HT-29 (cell line): ENCODE measurements at regions not wholly inside any gene's neighbourhood (a gene's known extent, or its start where the extent isn't known, plus 50 kb on each side); places are given as distances from the start of the nearest gene placed in this dataset.
"Not testable (repeated sequence)": the region's sequence is repeated elsewhere in the genome, so short reads cannot be mapped to it uniquely, and the experiment has no call there.

ENCODE experiments used
- DNase-seq: peaks from one replicate; pipeline ENCODE4 v3.0.0-alpha.2; 2015; ENCODE audit warnings: low spot score

GRCh38 chr5:62093976-62094375 lies 212.0 kb upstream of the KIF2A start:
- peak; percentile 51 for DNase-seq

- DNase-seq, result no peak
Observed at GRCh38 chr5:62097361-62097760, 208.6 kb upstream of the KIF2A start.

- no peak for DNase-seq
Observed at GRCh38 chr5:62100201-62100600, 205.8 kb upstream of the KIF2A start.

DNA sequence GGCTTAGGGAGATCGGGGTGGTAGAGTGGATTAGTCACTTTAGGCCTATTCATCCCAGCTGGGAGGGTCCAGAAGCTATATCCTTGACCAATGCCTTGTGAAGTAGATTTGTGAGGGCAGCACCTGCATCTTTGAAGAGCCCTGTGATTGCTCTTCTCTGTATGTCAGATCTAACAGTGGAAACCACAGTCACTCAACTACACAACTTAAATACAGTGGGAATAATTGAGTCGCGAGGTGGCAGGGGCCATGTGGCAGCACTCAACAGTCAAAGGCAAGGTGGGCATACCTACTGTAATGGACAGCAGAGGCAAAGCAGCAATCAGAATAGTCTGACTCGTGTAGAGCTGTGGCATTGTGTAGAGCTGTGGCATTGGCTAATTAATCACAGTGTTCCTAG lies 202.1 kb upstream of the KIF2A start:
- DNase-seq, result not testable (repeated sequence)

GRCh38 chr5:62111428-62111827 lies 194.6 kb upstream of the KIF2A start:
- DNase-seq, result no peak

- no peak for DNase-seq
Observed at GRCh38 chr5:62112689-62113228, 193.2 kb upstream of the KIF2A start.

DNA sequence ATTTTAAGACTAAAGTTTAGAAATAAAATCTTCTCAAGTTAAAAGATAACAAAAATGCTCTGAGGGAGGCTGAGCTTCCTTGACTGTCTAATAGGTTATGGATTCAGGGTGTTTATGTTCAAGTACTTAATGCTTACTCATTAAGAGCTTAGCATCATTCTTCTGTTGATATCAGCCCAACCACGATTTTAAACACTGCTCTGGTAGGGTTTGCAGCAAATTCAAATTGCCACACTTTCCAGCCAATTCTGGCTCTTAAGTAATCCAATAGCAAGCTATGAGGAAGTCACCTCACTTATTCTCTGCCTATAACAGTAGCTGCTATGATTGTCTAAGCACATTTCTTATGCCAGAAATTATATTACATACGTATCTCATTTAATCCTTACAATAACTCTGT lies 191.0 kb upstream of the KIF2A start:
- no peak for DNase-seq

DNA sequence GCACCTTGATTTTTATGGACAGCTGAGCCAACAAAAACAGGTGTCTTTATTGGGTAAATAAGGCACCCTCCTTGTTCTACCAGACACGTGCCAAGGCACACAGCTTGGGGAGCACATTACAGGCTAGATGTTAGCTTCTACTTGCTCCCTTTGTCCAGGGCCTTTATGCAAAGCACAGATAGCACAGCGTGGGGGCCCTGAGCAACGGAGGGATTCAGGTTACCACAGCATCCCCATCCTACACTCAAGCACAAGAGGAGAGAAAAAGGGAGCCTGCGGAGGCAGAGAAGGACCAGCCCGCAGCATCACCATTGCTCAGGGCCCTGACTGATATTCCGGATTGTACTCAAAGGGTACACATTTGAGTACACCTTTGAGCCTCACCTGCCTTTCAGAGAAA lies 181.7 kb upstream of the KIF2A start:
- no peak for DNase-seq

DNA sequence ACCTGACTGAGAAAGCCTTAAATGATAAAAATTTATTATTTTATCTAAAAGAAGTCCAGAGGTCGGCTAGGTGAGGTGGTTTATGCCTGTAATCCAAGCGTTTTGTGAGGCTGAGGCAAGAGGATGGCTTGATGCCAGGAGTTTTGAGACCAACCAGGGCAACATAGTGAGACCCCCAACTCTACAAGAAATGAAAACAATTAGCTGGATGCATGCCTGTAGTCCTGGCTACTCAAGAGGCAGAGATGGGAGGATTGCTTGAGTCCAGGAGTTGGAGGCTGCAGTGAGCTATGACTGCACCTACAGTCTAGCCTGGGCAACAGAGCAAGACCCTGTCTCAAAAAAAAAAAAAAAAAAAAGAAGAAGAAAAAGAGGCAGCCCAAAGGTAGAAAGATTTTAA lies 179.9 kb upstream of the KIF2A start:
- no peak for DNase-seq

- DNase-seq, result no peak
Observed at GRCh38 chr5:62127098-62127736, 178.8 kb upstream of the KIF2A start.

DNA sequence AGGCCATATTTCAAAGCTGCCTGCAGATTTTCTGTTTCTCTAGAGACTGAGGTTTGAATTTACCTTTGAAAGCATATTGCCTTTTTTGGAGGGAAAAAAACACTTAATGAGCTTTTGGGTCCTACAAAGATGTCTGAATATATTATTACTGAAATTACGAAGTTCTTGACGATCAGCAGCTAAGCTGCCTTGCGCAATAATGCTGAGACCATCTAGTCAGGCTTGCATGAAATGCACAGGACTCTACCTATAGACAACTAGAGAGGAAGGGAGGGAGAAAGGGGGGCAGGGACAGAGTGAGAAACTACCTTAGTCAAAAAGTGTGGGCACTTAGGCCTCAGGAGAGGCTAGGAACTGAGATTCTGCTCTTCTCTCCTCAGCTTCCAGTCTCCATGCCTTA lies 175.9 kb upstream of the KIF2A start:
- no peak for DNase-seq

GRCh38 chr5:62132276-62132675 lies 173.7 kb upstream of the KIF2A start:
- no peak for DNase-seq

- no peak for DNase-seq
Observed at GRCh38 chr5:62133426-62133825, 172.6 kb upstream of the KIF2A start.

GRCh38 chr5:62134811-62135210 lies 171.2 kb upstream of the KIF2A start:
- DNase-seq, result no peak

- no peak for DNase-seq
Observed at GRCh38 chr5:62137628-62138027, 168.4 kb upstream of the KIF2A start.

DNA sequence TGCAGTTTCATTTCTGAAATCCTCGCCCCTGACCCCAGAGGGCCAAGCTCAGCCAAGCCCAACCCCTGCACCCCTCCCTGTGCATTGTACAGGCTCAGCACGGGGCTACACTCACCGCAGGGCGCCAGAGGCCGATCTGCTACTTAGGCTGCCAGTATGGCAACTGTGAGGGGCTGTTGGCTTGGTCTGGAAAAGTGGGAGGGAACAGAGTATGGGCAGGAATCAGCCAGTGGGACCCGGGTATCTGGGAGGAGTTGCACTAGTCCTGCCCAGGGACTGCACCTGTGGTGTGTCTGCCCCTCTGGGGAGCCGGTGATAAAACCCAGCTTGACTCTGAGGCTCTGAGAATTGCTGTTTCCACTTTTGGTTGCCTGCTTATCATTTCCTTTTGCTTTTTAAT lies 167.4 kb upstream of the KIF2A start:
- no peak for DNase-seq

GRCh38 chr5:62139741-62140140 lies 166.3 kb upstream of the KIF2A start:
- DNase-seq, result no peak

- DNase-seq, result no peak
Observed at GRCh38 chr5:62142351-62142750, 163.7 kb upstream of the KIF2A start.

DNA sequence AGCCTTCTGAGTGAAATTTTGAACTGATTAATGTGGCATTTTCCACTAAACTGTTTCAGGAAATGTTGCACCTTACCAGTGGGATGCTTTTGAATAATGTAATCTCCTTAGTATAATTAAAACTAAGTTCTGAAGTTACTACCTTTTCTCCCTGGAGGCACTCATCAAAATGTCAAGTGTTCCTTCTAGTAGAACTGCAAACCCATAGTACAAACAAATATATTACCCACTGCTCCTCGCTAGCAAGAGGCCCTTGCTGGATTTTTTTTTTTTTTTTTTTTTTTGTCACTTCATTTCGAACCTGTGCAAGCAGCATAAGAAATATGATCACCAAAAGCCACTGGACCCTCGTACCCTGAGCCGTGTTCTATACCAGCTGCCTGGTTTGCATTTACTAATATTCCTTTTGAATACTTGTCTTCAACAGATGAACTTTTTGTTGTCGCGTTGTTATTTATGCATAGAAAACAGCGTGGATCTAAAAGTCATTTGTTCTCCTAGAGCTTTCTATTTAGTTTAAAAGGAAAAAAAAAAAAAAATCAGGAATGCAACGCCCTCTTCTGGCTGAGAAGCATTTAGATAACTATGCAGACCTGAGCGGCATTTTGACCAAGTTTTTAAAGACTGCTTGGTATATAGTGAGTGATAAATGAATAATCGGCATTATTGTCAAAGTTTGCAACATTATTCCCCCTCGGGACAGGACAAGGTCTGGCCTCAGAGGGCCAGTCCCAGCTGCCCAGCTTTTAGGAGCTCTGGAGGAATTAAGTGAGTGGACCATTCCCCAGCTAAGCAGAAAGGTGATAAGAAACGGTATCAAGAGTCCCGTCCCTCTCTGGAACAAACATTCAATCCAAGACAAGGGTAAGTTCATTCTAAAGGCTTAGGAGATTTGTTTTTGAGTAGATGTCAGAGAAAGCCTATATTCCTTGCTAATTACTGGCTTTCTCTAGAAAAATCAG lies 162.5 kb upstream of the KIF2A start:
- peak; percentile 46 for DNase-seq

GRCh38 chr5:62144401-62145022 lies 161.5 kb upstream of the KIF2A start:
- DNase-seq, result no peak

DNA sequence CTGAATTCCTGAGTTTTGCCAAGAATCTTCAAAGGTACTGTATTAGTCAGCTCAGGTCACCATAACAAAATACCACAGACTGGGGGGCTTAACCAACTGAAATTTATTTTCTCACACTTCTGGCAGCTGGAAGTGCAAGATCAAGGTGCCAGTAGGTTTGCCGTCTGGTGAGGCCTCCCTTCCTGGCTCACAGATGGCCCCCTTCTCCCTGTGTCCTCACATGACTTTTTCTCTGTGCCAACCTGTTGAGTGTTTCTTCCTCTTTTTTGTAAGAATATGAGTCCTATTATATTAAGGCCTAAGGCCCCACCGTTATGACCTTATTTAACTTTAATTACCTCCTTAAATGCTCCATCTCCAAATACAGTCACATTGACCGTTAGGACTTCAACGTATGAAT lies 156.1 kb upstream of the KIF2A start:
- no peak for DNase-seq

- DNase-seq, result no peak
Observed at GRCh38 chr5:62152394-62153087, 153.5 kb upstream of the KIF2A start.
